H9 (cell line): ENCODE measurements at regions not wholly inside any gene's neighbourhood (a gene's known extent, or its start where the extent isn't known, plus 50 kb on each side); places are given as distances from the start of the nearest gene placed in this dataset.

ENCODE experiments used
- DNase-seq: peaks from one replicate; pipeline ENCODE4 v3.0.0-alpha.2; 2017
- H2AFZ ChIP-seq: one replicate; pipeline ENCODE4 v1.6.1; 2013; ENCODE audit warnings: mild to moderate bottlenecking, low read length, control low read depth, moderate library complexity
- H2AK5ac ChIP-seq: 2 replicates; pipeline ENCODE4 v1.6.1; 2013; ENCODE audit warnings: low read length, control low read depth, mixed read lengths; ENCODE audit not compliant: insufficient read length
- H2BK120ac ChIP-seq: one replicate; pipeline ENCODE4 v1.6.1; 2013; ENCODE audit warnings: low read depth, mild to moderate bottlenecking, low read length, control low read depth, inconsistent platforms; ENCODE audit not compliant: poor library complexity, severe bottlenecking
- H2BK12ac ChIP-seq: 2 replicates; pipeline ENCODE4 v1.6.1; 2013; ENCODE audit warnings: low read length, control low read depth, mixed read lengths, low read depth; ENCODE audit not compliant: insufficient read length
- H2BK15ac ChIP-seq: 2 replicates; pipeline ENCODE4 v1.6.1; 2013; ENCODE audit warnings: low read depth, low read length, control low read depth
- H2BK20ac ChIP-seq: one replicate; pipeline ENCODE4 v1.6.1; 2013; ENCODE audit warnings: low read depth, mild to moderate bottlenecking, low read length, control low read depth, inconsistent platforms; ENCODE audit not compliant: poor library complexity, severe bottlenecking
- H2BK5ac ChIP-seq: 2 replicates; pipeline ENCODE4 v1.6.1; 2013; ENCODE audit warnings: low read length, control low read depth, mixed read lengths; ENCODE audit not compliant: insufficient read length
- H3K14ac ChIP-seq: 2 replicates; pipeline ENCODE4 v1.6.1; 2013; ENCODE audit warnings: low read length, control low read depth; ENCODE audit not compliant: insufficient read depth
- H3K18ac ChIP-seq: 2 replicates; pipeline ENCODE4 v1.6.1; 2013; ENCODE audit warnings: low read depth, mild to moderate bottlenecking, mixed read lengths, low read length, control low read depth; ENCODE audit not compliant: insufficient read length
- H3K23ac ChIP-seq: 2 replicates; pipeline ENCODE4 v1.6.1; 2013; ENCODE audit warnings: low read length, control low read depth, mixed read lengths, low read depth; ENCODE audit not compliant: insufficient read length
- H3K23me2 ChIP-seq: 2 replicates; pipeline ENCODE4 v1.6.1; 2013; ENCODE audit warnings: low read depth, mild to moderate bottlenecking, mixed read lengths, low read length, control low read depth; ENCODE audit not compliant: insufficient read length, poor library complexity, severe bottlenecking
- H3K27ac ChIP-seq: 2 replicates; pipeline ENCODE4 v1.5.1; 2013; ENCODE audit warnings: low read length, control low read depth, mixed read lengths, low read depth; ENCODE audit not compliant: insufficient read length
- H3K27me3 ChIP-seq: 2 replicates; pipeline ENCODE4 v1.6.1; 2013; ENCODE audit warnings: low read length, control low read depth, inconsistent platforms; ENCODE audit not compliant: insufficient read depth
- H3K4ac ChIP-seq: 2 replicates; pipeline ENCODE4 v1.6.1; 2013; ENCODE audit warnings: low read depth, mild to moderate bottlenecking, control low read depth, inconsistent platforms, low read length, moderate library complexity
- H3K4me1 ChIP-seq: 2 replicates; pipeline ENCODE4 v1.6.1; 2013; ENCODE audit warnings: low read length, control low read depth, inconsistent platforms; ENCODE audit not compliant: insufficient read depth
- H3K4me2 ChIP-seq: 2 replicates; pipeline ENCODE4 v1.6.1; 2013; ENCODE audit warnings: low read length, control low read depth, mixed read lengths; ENCODE audit not compliant: insufficient read length, insufficient read depth
- H3K56ac ChIP-seq: 2 replicates; pipeline ENCODE4 v1.6.1; 2013; ENCODE audit warnings: low read depth, mild to moderate bottlenecking, mixed read lengths, low read length, control low read depth; ENCODE audit not compliant: insufficient read length
- H3K79me1 ChIP-seq: 2 replicates; pipeline ENCODE4 v1.6.1; 2013; ENCODE audit warnings: low read depth, mild to moderate bottlenecking, moderate library complexity, low read length, control low read depth, inconsistent platforms; ENCODE audit not compliant: insufficient read depth, poor library complexity, severe bottlenecking
- H3K79me2 ChIP-seq: 2 replicates; pipeline ENCODE4 v1.6.1; 2013; ENCODE audit warnings: low read length, control low read depth, inconsistent platforms; ENCODE audit not compliant: insufficient read depth
- H3K9ac ChIP-seq: 2 replicates; pipeline ENCODE4 v1.6.1; 2013; ENCODE audit warnings: low read length, control low read depth, mixed read lengths; ENCODE audit not compliant: insufficient read length; ENCODE audit errors: extremely low read depth
- H3K9me3 ChIP-seq: one replicate; pipeline ENCODE4 v1.6.1; 2013; ENCODE audit warnings: low read depth, low read length, inconsistent platforms; ENCODE audit not compliant: control insufficient read depth
- H3T11ph ChIP-seq: one replicate; pipeline ENCODE4 v1.6.1; 2013; ENCODE audit warnings: mild to moderate bottlenecking, low read length, control low read depth, inconsistent platforms
- H4K20me1 ChIP-seq: one replicate; pipeline ENCODE4 v1.6.1; 2013; ENCODE audit not compliant: control insufficient read depth, insufficient read length, insufficient read depth
- H4K5ac ChIP-seq: 2 replicates; pipeline ENCODE4 v1.6.1; 2013; ENCODE audit warnings: low read depth, mild to moderate bottlenecking, mixed read lengths, low read length, control low read depth; ENCODE audit not compliant: insufficient read length
- H4K8ac ChIP-seq: replicated peaks from 2 replicates; pipeline ENCODE4 v1.6.1; 2013; ENCODE audit warnings: low read length, control low read depth, mixed read lengths, low read depth; ENCODE audit not compliant: insufficient read length
- H4K91ac ChIP-seq: 2 replicates; pipeline ENCODE4 v1.6.1; 2013; ENCODE audit warnings: low read depth, mild to moderate bottlenecking, moderate library complexity, mixed read lengths, low read length, control low read depth; ENCODE audit not compliant: insufficient read length
- H3K27ac Mint-ChIP-seq, 3 experiments: 2 replicates in 2 of 3; 3 replicates in 1 of 3; pipeline ENCODE4 v1.8.0; 2020 to 2021; ENCODE audit warnings: mixed read lengths in 3 of 3, mild to moderate bottlenecking in 1 of 3, moderate library complexity in 1 of 3
- H3K27me3 Mint-ChIP-seq: 2 replicates; pipeline ENCODE4 v1.8.0; 2021; ENCODE audit warnings: low read depth, mild to moderate bottlenecking, moderate library complexity, mixed read lengths
- H3K36me3 Mint-ChIP-seq, 3 experiments: 2 replicates in 2 of 3; 3 replicates in 1 of 3; pipeline ENCODE4 v1.8.0; 2020 to 2021; ENCODE audit warnings: low read depth in 3 of 3, mixed read lengths in 3 of 3; ENCODE audit not compliant: insufficient read depth in 1 of 3
- H3K4me1 Mint-ChIP-seq, 2 experiments: 2 replicates each; pipeline ENCODE4 v1.8.0; 2020; ENCODE audit warnings: mixed read lengths in 2 of 2
- H3K4me3 Mint-ChIP-seq, 2 experiments: 2 replicates in 1 of 2; 3 replicates in 1 of 2; pipeline ENCODE4 v1.8.0; 2020 to 2021; ENCODE audit warnings: mild to moderate bottlenecking in 2 of 2, mixed read lengths in 2 of 2, moderate library complexity in 1 of 2
- H3K9me3 Mint-ChIP-seq, 2 experiments: 2 replicates in 1 of 2; 3 replicates in 1 of 2; pipeline ENCODE4 v1.8.0; 2020; ENCODE audit warnings: mild to moderate bottlenecking in 2 of 2, mixed read lengths in 2 of 2, moderate library complexity in 1 of 2
- CTCF ChIP-seq: fragments of 200-600 bp; sonication (generic); conservative IDR thresholded peaks from 3 replicates; pipeline ENCODE4 v1.8.0; 2021; ENCODE audit warnings: antibody characterized with exemption, mild to moderate bottlenecking
- WGBS: extraction: QIAGEN DNeasy Blood & Tissue Kit; methylation state at CpG from one replicate; pipeline ENCODE4 v1.1.7; 2013; ENCODE audit warnings: missing lambda C conversion rate, low lambda C conversion rate, mixed read lengths; ENCODE audit not compliant: insufficient read length; ENCODE audit errors: extremely low coverage; 5-methylcytosine and 5-hydroxymethylcytosine counted together

GRCh38 chr16:54511222-54511731 lies 224.7 kb upstream of the IRX3 start:
- Histone ChIP-seq H3K79me2 (no peaks in the 10 kb centered on the region), H3K9me3 (no peaks in the 10 kb centered on the region), H2BK5ac (no peak overlapping the region), H3K56ac (no peak overlapping the region), H4K91ac (no peak overlapping the region), H3K27ac (no peak overlapping the region), H4K5ac (no peak overlapping the region), H2BK12ac (no peak overlapping the region), H3K4ac (no peak overlapping the region), H4K20me1 (no peaks in the 10 kb centered on the region), H2BK120ac (no peak overlapping the region), H3K4me2 (no peak overlapping the region), H3T11ph (no peak overlapping the region), H3K27me3 (no peaks in the 10 kb centered on the region), H4K8ac (no peak overlapping the region), H2AFZ (no peak overlapping the region), H2AK5ac (no peak overlapping the region), H3K14ac (no peak overlapping the region), H3K23me2 (no peaks in the 10 kb centered on the region), H2BK20ac (no peak overlapping the region), H3K79me1 (no peaks in the 10 kb centered on the region), H2BK15ac (no peak overlapping the region), H3K4me1 (peaks cover 4% of the 10 kb centered on the region), H3K18ac (no peak overlapping the region), H3K9ac (no peak overlapping the region), H3K23ac (no peak overlapping the region)
- H3K36me3 Mint-ChIP-seq: no peaks in the 10 kb centered on the region
- TF ChIP-seq CTCF: no peak
- no CpG with 5 or more reads among the region's 3 CpGs for WGBS
- H3K4me1 Mint-ChIP-seq: peaks cover 45 to 55% of the 10 kb centered on the region in 2 experiments
- no peak overlapping the region for H3K4me3 Mint-ChIP-seq
- H3K9me3 Mint-ChIP-seq: no peaks in the 10 kb centered on the region
- DNase-seq: no peak
- H3K27me3 Mint-ChIP-seq: peaks cover 2% of the 10 kb centered on the region; the same call in 1 of the 2 replicates
- no peak overlapping the region for H3K27ac Mint-ChIP-seq
